ENCODE measurements at regions not wholly inside any gene's neighbourhood (a gene's known extent, or its start where the extent isn't known, plus 50 kb on each side); places are given as distances from the start of the nearest gene placed in this dataset.

- Histone ChIP-seq H3K18ac (ENCODE audit: insufficient read length, low read depth, low read length) (no peak overlapping the region), H3K4ac (ENCODE audit: low read depth, low read length) (no peak overlapping the region), H3K4me1 (ENCODE audit: insufficient read depth, low read length) (peaks cover 5% of the 10 kb centered on the region; the same call in 1 of the 2 replicates), H4K5ac (ENCODE audit: insufficient read length, low read depth, low read length) (no peak overlapping the region), H2BK15ac (ENCODE audit: low read depth, low read length) (no peak overlapping the region), H4K20me1 (ENCODE audit: control insufficient read depth, insufficient read depth, insufficient read length) (no peaks in the 10 kb centered on the region), H3T11ph (ENCODE audit: low read length) (no peak overlapping the region), H2BK120ac (ENCODE audit: low read depth, low read length, poor library complexity, severe bottlenecking) (no peak overlapping the region), H3K9me3 (ENCODE audit: control insufficient read depth, low read depth, low read length) (no peaks in the 10 kb centered on the region), H2BK5ac (ENCODE audit: insufficient read length, low read length) (no peak overlapping the region), H2AFZ (ENCODE audit: low read length) (no peak overlapping the region), H3K14ac (ENCODE audit: insufficient read depth, low read length) (no peak overlapping the region), H4K8ac (replicated peaks; ENCODE audit: insufficient read length, low read depth, low read length) (no peak overlapping the region), H3K27ac (ENCODE audit: insufficient read length, low read depth, low read length) (no peak overlapping the region), H2AK5ac (ENCODE audit: insufficient read length, low read length) (no peak overlapping the region), H3K4me2 (ENCODE audit: insufficient read depth, insufficient read length, low read length) (no peak overlapping the region), H3K23ac (ENCODE audit: insufficient read length, low read depth, low read length) (no peak overlapping the region), H2BK12ac (ENCODE audit: insufficient read length, low read depth, low read length) (no peak overlapping the region), H3K23me2 (ENCODE audit: insufficient read length, low read depth, low read length, poor library complexity, severe bottlenecking) (no peaks in the 10 kb centered on the region), H2BK20ac (ENCODE audit: low read depth, low read length, poor library complexity, severe bottlenecking) (no peak overlapping the region), H4K91ac (ENCODE audit: insufficient read length, low read depth, low read length) (no peak overlapping the region), H3K27me3 (ENCODE audit: insufficient read depth, low read length) (no peaks in the 10 kb centered on the region), H3K9ac (ENCODE audit: extremely low read depth, insufficient read length, low read length) (no peak overlapping the region), H3K79me1 (ENCODE audit: insufficient read depth, low read depth, low read length, poor library complexity, severe bottlenecking) (no peaks in the 10 kb centered on the region), H3K79me2 (ENCODE audit: insufficient read depth, low read length) (no peaks in the 10 kb centered on the region), H3K56ac (ENCODE audit: insufficient read length, low read depth, low read length) (no peak overlapping the region)
- Mint-ChIP-seq H3K4me3 (no peak overlapping the region), H3K9me3 (no peaks in the 10 kb centered on the region), H3K27ac (no peak overlapping the region), H3K36me3 (ENCODE audit: insufficient read depth in 1 of 3, low read depth in 3 of 3) (peaks cover 0 to 4% (median 4%) of the 10 kb centered on the region in 3 experiments; a peak in 3 of 7 replicates), H3K27me3 (ENCODE audit: low read depth) (no peaks in the 10 kb centered on the region), H3K4me1 (peaks cover 49 to 54% of the 10 kb centered on the region in 2 experiments)
- no peak for DNase-seq
- TF ChIP-seq CTCF (conservative IDR thresholded peaks at IDR 0.05) = peak; percentile 35; the same call in 1 of the 3 replicates
These were observed 302.8 kb downstream of the FAT3 start for GRCh38 chr11:92527467-92527866.
